ENCODE measurements at regions not wholly inside any gene's neighbourhood (a gene's known extent, or its start where the extent isn't known, plus 50 kb on each side); places are given as distances from the start of the nearest gene placed in this dataset.

DNA sequence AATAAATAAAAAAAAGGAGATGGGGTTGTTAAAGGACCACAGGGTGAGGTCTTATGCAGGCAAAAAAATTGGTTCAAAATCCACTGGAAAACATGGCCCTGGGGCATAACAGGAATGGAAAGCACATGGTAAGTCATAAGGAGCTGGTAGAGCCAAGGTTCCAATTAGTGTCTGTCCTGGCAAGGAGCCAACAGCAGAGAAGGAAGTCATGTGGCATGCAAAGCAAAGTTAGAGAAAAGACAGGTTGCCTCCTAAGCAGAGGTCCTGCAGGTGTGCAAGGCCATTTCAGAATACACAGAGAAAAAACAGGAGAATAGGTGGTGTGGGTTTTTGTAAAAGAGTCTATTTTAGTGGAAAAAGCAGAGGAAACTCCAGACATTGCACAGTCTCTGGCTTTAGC lies 1881.7 kb downstream of the ARAP2 start:
- TF ChIP-seq, protein P1, sequence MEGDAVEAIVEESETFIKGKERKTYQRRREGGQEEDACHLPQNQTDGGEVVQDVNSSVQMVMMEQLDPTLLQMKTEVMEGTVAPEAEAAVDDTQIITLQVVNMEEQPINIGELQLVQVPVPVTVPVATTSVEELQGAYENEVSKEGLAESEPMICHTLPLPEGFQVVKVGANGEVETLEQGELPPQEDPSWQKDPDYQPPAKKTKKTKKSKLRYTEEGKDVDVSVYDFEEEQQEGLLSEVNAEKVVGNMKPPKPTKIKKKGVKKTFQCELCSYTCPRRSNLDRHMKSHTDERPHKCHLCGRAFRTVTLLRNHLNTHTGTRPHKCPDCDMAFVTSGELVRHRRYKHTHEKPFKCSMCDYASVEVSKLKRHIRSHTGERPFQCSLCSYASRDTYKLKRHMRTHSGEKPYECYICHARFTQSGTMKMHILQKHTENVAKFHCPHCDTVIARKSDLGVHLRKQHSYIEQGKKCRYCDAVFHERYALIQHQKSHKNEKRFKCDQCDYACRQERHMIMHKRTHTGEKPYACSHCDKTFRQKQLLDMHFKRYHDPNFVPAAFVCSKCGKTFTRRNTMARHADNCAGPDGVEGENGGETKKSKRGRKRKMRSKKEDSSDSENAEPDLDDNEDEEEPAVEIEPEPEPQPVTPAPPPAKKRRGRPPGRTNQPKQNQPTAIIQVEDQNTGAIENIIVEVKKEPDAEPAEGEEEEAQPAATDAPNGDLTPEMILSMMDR (IDR thresholded peaks at IDR 0.05 in 4 of 5, conservative IDR thresholded peaks at IDR 0.05 in 1 of 5), result no peak
- no peak for TF ChIP-seq POLR2A (IDR thresholded peaks at IDR 0.05)
